GM23338 (cell line): ENCODE measurements at regions not wholly inside any gene's neighbourhood (a gene's known extent, or its start where the extent isn't known, plus 50 kb on each side); places are given as distances from the start of the nearest gene placed in this dataset.

Experiments
- CREB1 ChIP-seq: fragments of 250-450 bp; sonication (Bioruptor Pico); IDR thresholded peaks from 2 replicates; pipeline ENCODE4 v1.5.0; 2020; ENCODE audit warnings: low read depth, mild to moderate bottlenecking, moderate library complexity
- EZH2 ChIP-seq: fragments of 200-600 bp; sonication (generic); IDR thresholded peaks from one replicate; pipeline ENCODE4 v1.8.0; 2017; ENCODE audit warnings: antibody characterized with exemption, mild to moderate bottlenecking, low read depth; ENCODE audit not compliant: unreplicated experiment
- EZH2phosphoT487 ChIP-seq: fragments of 200-600 bp; sonication (generic); IDR thresholded peaks from one replicate; pipeline ENCODE4 v1.8.1; 2018; ENCODE audit warnings: antibody characterized with exemption; ENCODE audit not compliant: unreplicated experiment
- POLR2AphosphoS5 ChIP-seq: IDR thresholded peaks from 2 replicates; pipeline ENCODE4 v1.6.1; 2016; ENCODE audit warnings: antibody characterized with exemption, low read depth
- ZNF331 ChIP-seq: fragments of 250-450 bp; sonication (Bioruptor Pico); IDR thresholded peaks from 2 replicates; pipeline ENCODE4 v1.5.0; 2020; ENCODE audit warnings: low read depth, mild to moderate bottlenecking, moderate library complexity
- TF ChIP-seq, protein P1 (sequence below), 2 experiments: fragments of 200-600 bp in 1 of 2; sonication (generic) in 1 of 2; conservative IDR thresholded peaks; 2 replicates each; pipeline versions ENCODE4 v1.5.1 to v1.6.1; 2016 to 2017; ENCODE audit warnings: antibody characterized with exemption in 2 of 2, low read depth in 2 of 2, mild to moderate bottlenecking in 2 of 2, moderate library complexity in 1 of 2
- TF ChIP-seq, protein P2 (sequence below): IDR thresholded peaks from 2 replicates; pipeline ENCODE4 v1.6.1; 2016; ENCODE audit warnings: antibody characterized with exemption
- TF ChIP-seq, protein P3 (sequence below): IDR thresholded peaks from one replicate; pipeline ENCODE4 v1.6.1; 2018; ENCODE audit warnings: antibody characterized with exemption; ENCODE audit not compliant: unreplicated experiment

DNA sequence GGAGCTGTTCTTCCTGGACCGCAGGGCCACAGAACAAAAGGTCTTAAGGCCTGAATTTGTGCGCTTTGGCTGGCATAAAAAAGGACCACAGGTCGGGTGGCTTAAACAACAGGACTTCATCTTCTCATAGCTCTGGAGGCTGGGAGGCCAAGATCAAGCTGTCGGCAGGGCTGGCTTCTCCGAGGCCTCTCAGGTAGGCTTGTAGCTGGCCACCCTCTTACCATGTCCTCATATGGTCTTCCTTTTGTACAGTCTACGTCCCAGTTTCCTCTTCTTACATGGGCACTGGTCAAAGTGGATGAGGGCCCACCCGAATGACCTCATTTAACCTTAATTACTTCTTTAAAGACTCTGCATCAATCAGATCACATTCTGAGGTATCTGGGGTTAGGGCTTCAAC lies 257.6 kb downstream of the CBLN1 start:
- TF ChIP-seq EZH2 (no peak), POLR2AphosphoS5 (no peak), CREB1 (CRISPR knock-in tag) (no peak), ZNF331 (CRISPR knock-in tag) (no peak), EZH2phosphoT487 (no peak)
- TF ChIP-seq, protein P1, sequence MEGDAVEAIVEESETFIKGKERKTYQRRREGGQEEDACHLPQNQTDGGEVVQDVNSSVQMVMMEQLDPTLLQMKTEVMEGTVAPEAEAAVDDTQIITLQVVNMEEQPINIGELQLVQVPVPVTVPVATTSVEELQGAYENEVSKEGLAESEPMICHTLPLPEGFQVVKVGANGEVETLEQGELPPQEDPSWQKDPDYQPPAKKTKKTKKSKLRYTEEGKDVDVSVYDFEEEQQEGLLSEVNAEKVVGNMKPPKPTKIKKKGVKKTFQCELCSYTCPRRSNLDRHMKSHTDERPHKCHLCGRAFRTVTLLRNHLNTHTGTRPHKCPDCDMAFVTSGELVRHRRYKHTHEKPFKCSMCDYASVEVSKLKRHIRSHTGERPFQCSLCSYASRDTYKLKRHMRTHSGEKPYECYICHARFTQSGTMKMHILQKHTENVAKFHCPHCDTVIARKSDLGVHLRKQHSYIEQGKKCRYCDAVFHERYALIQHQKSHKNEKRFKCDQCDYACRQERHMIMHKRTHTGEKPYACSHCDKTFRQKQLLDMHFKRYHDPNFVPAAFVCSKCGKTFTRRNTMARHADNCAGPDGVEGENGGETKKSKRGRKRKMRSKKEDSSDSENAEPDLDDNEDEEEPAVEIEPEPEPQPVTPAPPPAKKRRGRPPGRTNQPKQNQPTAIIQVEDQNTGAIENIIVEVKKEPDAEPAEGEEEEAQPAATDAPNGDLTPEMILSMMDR (conservative IDR thresholded peaks at IDR 0.05; ENCODE audit: low read depth in 2 of 2) = no peak
- TF ChIP-seq, protein P2, sequence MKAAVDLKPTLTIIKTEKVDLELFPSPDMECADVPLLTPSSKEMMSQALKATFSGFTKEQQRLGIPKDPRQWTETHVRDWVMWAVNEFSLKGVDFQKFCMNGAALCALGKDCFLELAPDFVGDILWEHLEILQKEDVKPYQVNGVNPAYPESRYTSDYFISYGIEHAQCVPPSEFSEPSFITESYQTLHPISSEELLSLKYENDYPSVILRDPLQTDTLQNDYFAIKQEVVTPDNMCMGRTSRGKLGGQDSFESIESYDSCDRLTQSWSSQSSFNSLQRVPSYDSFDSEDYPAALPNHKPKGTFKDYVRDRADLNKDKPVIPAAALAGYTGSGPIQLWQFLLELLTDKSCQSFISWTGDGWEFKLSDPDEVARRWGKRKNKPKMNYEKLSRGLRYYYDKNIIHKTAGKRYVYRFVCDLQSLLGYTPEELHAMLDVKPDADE = no peak
- TF ChIP-seq, protein P3, sequence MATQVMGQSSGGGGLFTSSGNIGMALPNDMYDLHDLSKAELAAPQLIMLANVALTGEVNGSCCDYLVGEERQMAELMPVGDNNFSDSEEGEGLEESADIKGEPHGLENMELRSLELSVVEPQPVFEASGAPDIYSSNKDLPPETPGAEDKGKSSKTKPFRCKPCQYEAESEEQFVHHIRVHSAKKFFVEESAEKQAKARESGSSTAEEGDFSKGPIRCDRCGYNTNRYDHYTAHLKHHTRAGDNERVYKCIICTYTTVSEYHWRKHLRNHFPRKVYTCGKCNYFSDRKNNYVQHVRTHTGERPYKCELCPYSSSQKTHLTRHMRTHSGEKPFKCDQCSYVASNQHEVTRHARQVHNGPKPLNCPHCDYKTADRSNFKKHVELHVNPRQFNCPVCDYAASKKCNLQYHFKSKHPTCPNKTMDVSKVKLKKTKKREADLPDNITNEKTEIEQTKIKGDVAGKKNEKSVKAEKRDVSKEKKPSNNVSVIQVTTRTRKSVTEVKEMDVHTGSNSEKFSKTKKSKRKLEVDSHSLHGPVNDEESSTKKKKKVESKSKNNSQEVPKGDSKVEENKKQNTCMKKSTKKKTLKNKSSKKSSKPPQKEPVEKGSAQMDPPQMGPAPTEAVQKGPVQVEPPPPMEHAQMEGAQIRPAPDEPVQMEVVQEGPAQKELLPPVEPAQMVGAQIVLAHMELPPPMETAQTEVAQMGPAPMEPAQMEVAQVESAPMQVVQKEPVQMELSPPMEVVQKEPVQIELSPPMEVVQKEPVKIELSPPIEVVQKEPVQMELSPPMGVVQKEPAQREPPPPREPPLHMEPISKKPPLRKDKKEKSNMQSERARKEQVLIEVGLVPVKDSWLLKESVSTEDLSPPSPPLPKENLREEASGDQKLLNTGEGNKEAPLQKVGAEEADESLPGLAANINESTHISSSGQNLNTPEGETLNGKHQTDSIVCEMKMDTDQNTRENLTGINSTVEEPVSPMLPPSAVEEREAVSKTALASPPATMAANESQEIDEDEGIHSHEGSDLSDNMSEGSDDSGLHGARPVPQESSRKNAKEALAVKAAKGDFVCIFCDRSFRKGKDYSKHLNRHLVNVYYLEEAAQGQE = no peak
